ENCODE measurements at regions not wholly inside any gene's neighbourhood (a gene's known extent, or its start where the extent isn't known, plus 50 kb on each side); places are given as distances from the start of the nearest gene placed in this dataset.

GRCh38 chr4:123812066-123812390, 415.4 kb downstream of the SPRY1 start:
- no peak overlapping the region for H3K27ac Mint-ChIP-seq

GRCh38 chr4:123813901-123814300, 417.3 kb downstream of the SPRY1 start:
- Mint-ChIP-seq H3K9me3 (peaks cover 4% of the 10 kb centered on the region), H3K4me1 (ENCODE audit: unreplicated experiment) (peaks cover 26% of the 10 kb centered on the region), H3K4me3 (no peak overlapping the region), H3K27ac (no peak overlapping the region), H3K27me3 (no peaks in the 10 kb centered on the region), H3K36me3 (no peaks in the 10 kb centered on the region)
- no peak for TF ChIP-seq CTCF (conservative IDR thresholded peaks at IDR 0.05)
- no peak for DNase-seq (ENCODE audit: extremely low spot score, unreplicated experiment)

More at GRCh38 chr4:123812066-123812390, 415.4 kb downstream of the SPRY1 start:
- no peak for DNase-seq (ENCODE audit: extremely low spot score, unreplicated experiment)
- H3K4me3 Mint-ChIP-seq = no peak overlapping the region
- no peaks in the 10 kb centered on the region for H3K36me3 Mint-ChIP-seq
- TF ChIP-seq CTCF (conservative IDR thresholded peaks at IDR 0.05) = no peak
- no peaks in the 10 kb centered on the region for H3K9me3 Mint-ChIP-seq
- no peaks in the 10 kb centered on the region for H3K27me3 Mint-ChIP-seq
- H3K4me1 Mint-ChIP-seq (ENCODE audit: unreplicated experiment) = peaks cover 23% of the 10 kb centered on the region

- DNase-seq (ENCODE audit: extremely low spot score, unreplicated experiment) = no peak
- H3K27ac Mint-ChIP-seq = no peak overlapping the region
- no peak for TF ChIP-seq CTCF (conservative IDR thresholded peaks at IDR 0.05)
- no peak overlapping the region for H3K4me3 Mint-ChIP-seq
- peaks cover 15% of the 10 kb centered on the region for H3K4me1 Mint-ChIP-seq (ENCODE audit: unreplicated experiment)
- H3K36me3 Mint-ChIP-seq = no peaks in the 10 kb centered on the region
- H3K9me3 Mint-ChIP-seq = peaks cover 4% of the 10 kb centered on the region
- no peaks in the 10 kb centered on the region for H3K27me3 Mint-ChIP-seq
Observed at GRCh38 chr4:123816462-123816861, 419.9 kb downstream of the SPRY1 start.

- Mint-ChIP-seq H3K27ac (no peak overlapping the region), H3K4me1 (ENCODE audit: unreplicated experiment) (peaks cover 8% of the 10 kb centered on the region), H3K9me3 (peaks cover 4% of the 10 kb centered on the region), H3K27me3 (no peaks in the 10 kb centered on the region), H3K4me3 (no peak overlapping the region), H3K36me3 (no peaks in the 10 kb centered on the region)
- no peak for TF ChIP-seq CTCF (conservative IDR thresholded peaks at IDR 0.05)
- no peak for DNase-seq (ENCODE audit: extremely low spot score, unreplicated experiment)
Observed at GRCh38 chr4:123817025-123817688, 420.6 kb downstream of the SPRY1 start.

- Mint-ChIP-seq H3K27ac (no peak overlapping the region), H3K4me3 (no peak overlapping the region), H3K9me3 (peaks cover 11% of the 10 kb centered on the region), H3K4me1 (ENCODE audit: unreplicated experiment) (peaks cover 14% of the 10 kb centered on the region), H3K36me3 (no peaks in the 10 kb centered on the region), H3K27me3 (no peaks in the 10 kb centered on the region)
- DNase-seq (ENCODE audit: extremely low spot score, unreplicated experiment) = no peak
- TF ChIP-seq CTCF (conservative IDR thresholded peaks at IDR 0.05) = no peak
Observed at GRCh38 chr4:123819362-123820035, 422.9 kb downstream of the SPRY1 start.
